OCI-LY1 (cell line): ENCODE measurements at regions not wholly inside any gene's neighbourhood (a gene's known extent, or its start where the extent isn't known, plus 50 kb on each side); places are given as distances from the start of the nearest gene placed in this dataset.

ENCODE experiments used
- H2AFZ ChIP-seq: fragments of 200-600 bp; sonication (generic), shearing (Covaris generic); 2 replicates; pipeline ENCODE4 v1.6.0; 2014; ENCODE audit warnings: antibody characterized with exemption, mild to moderate bottlenecking, low read length
- H3F3A ChIP-seq: fragments of 200-600 bp; sonication (generic), shearing (Covaris generic); 2 replicates; pipeline ENCODE4 v1.6.0; 2014; ENCODE audit warnings: mild to moderate bottlenecking, antibody characterized with exemption, low read length, moderate library complexity; ENCODE audit not compliant: insufficient read depth
- H3K27ac ChIP-seq: fragments of 200-600 bp; sonication (generic); 2 replicates; pipeline ENCODE4 v1.5.1; 2014; ENCODE audit warnings: low read length, mixed run types, mild to moderate bottlenecking, low read depth; ENCODE audit not compliant: poor library complexity, severe bottlenecking
- H3K27me3 ChIP-seq: fragments of 200-600 bp; sonication (generic); 2 replicates; pipeline ENCODE4 v1.6.0; 2014; ENCODE audit warnings: antibody characterized with exemption, mild to moderate bottlenecking, low read length, moderate library complexity; ENCODE audit not compliant: insufficient read depth
- H3K36me3 ChIP-seq: fragments of 200-600 bp; sonication (generic); 2 replicates; pipeline ENCODE4 v1.6.1; 2014; ENCODE audit warnings: mild to moderate bottlenecking, antibody characterized with exemption, low read length, moderate library complexity, mixed read lengths; ENCODE audit not compliant: insufficient read depth
- H3K4me1 ChIP-seq: fragments of 200-600 bp; sonication (generic); 2 replicates; pipeline ENCODE4 v1.5.1; 2014; ENCODE audit warnings: mild to moderate bottlenecking, low read length, moderate library complexity; ENCODE audit not compliant: insufficient read depth, severe bottlenecking
- H3K4me2 ChIP-seq: fragments of 200-600 bp; sonication (generic), shearing (Covaris generic); 2 replicates; pipeline ENCODE4 v1.6.1; 2014; ENCODE audit warnings: low read length
- H3K4me3 ChIP-seq: fragments of 200-600 bp; sonication (generic); 2 replicates; pipeline ENCODE4 v1.5.1; 2014; ENCODE audit warnings: low read length, low read depth, mild to moderate bottlenecking, mixed read lengths; ENCODE audit not compliant: poor library complexity, severe bottlenecking
- H3K79me2 ChIP-seq: fragments of 200-600 bp; shearing (Covaris generic); 2 replicates; pipeline ENCODE4 v1.6.1; 2016; ENCODE audit warnings: mixed run types, low read length, mixed read lengths; ENCODE audit not compliant: insufficient read depth
- H3K9ac ChIP-seq: fragments of 200-600 bp; sonication (generic), shearing (Covaris generic); 2 replicates; pipeline ENCODE4 v1.6.1; 2014; ENCODE audit warnings: mild to moderate bottlenecking, low read length, mixed read lengths
- H3K9me2 ChIP-seq: fragments of 200-600 bp; sonication (generic), shearing (Covaris generic); 2 replicates; pipeline ENCODE4 v1.6.1; 2014; ENCODE audit warnings: low read depth, mild to moderate bottlenecking, low read length, mixed read lengths
- H3K9me3 ChIP-seq: fragments of 200-600 bp; shearing (Covaris generic); 2 replicates; pipeline ENCODE4 v1.6.1; 2014; ENCODE audit warnings: low read length, mixed read lengths
- H4K20me1 ChIP-seq: fragments of 200-600 bp; sonication (generic), shearing (Covaris generic); 2 replicates; pipeline ENCODE4 v1.6.0; 2016; ENCODE audit warnings: mild to moderate bottlenecking, low read length; ENCODE audit not compliant: insufficient read depth
- CTCF ChIP-seq: fragments of 200-600 bp; sonication (generic), shearing (Covaris generic); IDR thresholded peaks from 2 replicates; pipeline ENCODE4 v1.5.1; 2017; ENCODE audit warnings: mild to moderate bottlenecking, antibody characterized with exemption, low read length, moderate library complexity, mixed read lengths
- EZH2 ChIP-seq: fragments of 200-600 bp; sonication (generic), shearing (Covaris generic); IDR thresholded peaks from 2 replicates; pipeline ENCODE4 v1.8.0; 2017; ENCODE audit warnings: borderline replicate concordance, mixed run types, mild to moderate bottlenecking, antibody characterized with exemption, low read length, moderate library complexity, mixed read lengths

GRCh38 chr3:13205567-13206143 is 132.4 kb upstream of the IQSEC1 start:
- Histone ChIP-seq H3K36me3 (no peaks in the 10 kb centered on the region), H3K79me2 (no peaks in the 10 kb centered on the region), H3K4me3 (no peak overlapping the region), H3K27ac (no peak overlapping the region), H3K27me3 (no peaks in the 10 kb centered on the region), H2AFZ (no peak overlapping the region), H3K9me3 (no peaks in the 10 kb centered on the region), H3K4me1 (no peaks in the 10 kb centered on the region), H3F3A (no peaks in the 10 kb centered on the region), H3K9me2 (no peaks in the 10 kb centered on the region), H4K20me1 (no peaks in the 10 kb centered on the region), H3K4me2 (no peak overlapping the region), H3K9ac (no peak overlapping the region)
- no peak for TF ChIP-seq EZH2
- no peak for TF ChIP-seq CTCF

- TF ChIP-seq EZH2 (no peak), CTCF (no peak)
- Histone ChIP-seq H3K4me2 (no peak overlapping the region), H3K9ac (no peak overlapping the region), H3K4me1 (no peaks in the 10 kb centered on the region), H3K27ac (no peak overlapping the region), H3K9me2 (no peaks in the 10 kb centered on the region), H4K20me1 (no peaks in the 10 kb centered on the region), H2AFZ (no peak overlapping the region), H3K36me3 (no peaks in the 10 kb centered on the region), H3K27me3 (no peaks in the 10 kb centered on the region), H3K79me2 (no peaks in the 10 kb centered on the region), H3K4me3 (no peak overlapping the region), H3K9me3 (no peaks in the 10 kb centered on the region), H3F3A (no peaks in the 10 kb centered on the region)
These were observed 130.9 kb upstream of the IQSEC1 start for GRCh38 chr3:13204177-13204581.

- TF ChIP-seq EZH2 (no peak), CTCF (no peak)
- no peaks in the 10 kb centered on the region for H3K36me3 ChIP-seq
- no peaks in the 10 kb centered on the region for H3K79me2 ChIP-seq
- no peak overlapping the region for H3K4me2 ChIP-seq
- no peaks in the 10 kb centered on the region for H4K20me1 ChIP-seq
- no peaks in the 10 kb centered on the region for H3K9me2 ChIP-seq
- no peaks in the 10 kb centered on the region for H3K4me1 ChIP-seq
- no peak overlapping the region for H2AFZ ChIP-seq
- no peak overlapping the region for H3K4me3 ChIP-seq
- no peak overlapping the region for H3K27ac ChIP-seq
- H3K9me3 ChIP-seq = no peaks in the 10 kb centered on the region
- no peaks in the 10 kb centered on the region for H3F3A ChIP-seq
- no peaks in the 10 kb centered on the region for H3K27me3 ChIP-seq
- no peak overlapping the region for H3K9ac ChIP-seq
These were observed 130.4 kb upstream of the IQSEC1 start for GRCh38 chr3:13203398-13204176.
